HEK293T (cell line): ENCODE measurements at regions not wholly inside any gene's neighbourhood (a gene's known extent, or its start where the extent isn't known, plus 50 kb on each side); places are given as distances from the start of the nearest gene placed in this dataset.

ENCODE experiments used
- ARNT ChIP-seq: fragments of 450-650 bp; IDR thresholded peaks from 2 replicates; pipeline ENCODE4 v1.6.1; 2017; ENCODE audit warnings: mild to moderate bottlenecking
- BHLHE40 ChIP-seq: fragments of 450-650 bp; IDR thresholded peaks from 2 replicates; pipeline ENCODE4 v1.6.1; 2016; ENCODE audit warnings: mild to moderate bottlenecking, moderate library complexity, borderline replicate concordance
- FOXK2 ChIP-seq: fragments of 450-650 bp; IDR thresholded peaks from 2 replicates; pipeline ENCODE4 v1.6.1; 2016; ENCODE audit warnings: mild to moderate bottlenecking
- FOXM1 ChIP-seq: fragments of 450-650 bp; IDR thresholded peaks from 2 replicates; pipeline ENCODE4 v1.6.1; 2017; ENCODE audit warnings: mild to moderate bottlenecking, borderline replicate concordance
- LEF1 ChIP-seq: fragments of 450-650 bp; IDR thresholded peaks from 2 replicates; pipeline ENCODE4 v1.6.1; 2017; ENCODE audit warnings: mild to moderate bottlenecking, borderline replicate concordance
- NFRKB ChIP-seq: fragments of 450-650 bp; IDR thresholded peaks from 2 replicates; pipeline ENCODE4 v1.6.1; 2016; ENCODE audit warnings: mild to moderate bottlenecking, moderate library complexity
- PKNOX1 ChIP-seq: fragments of 450-650 bp; IDR thresholded peaks from 2 replicates; pipeline ENCODE4 v1.6.1; 2016
- SP1 ChIP-seq: fragments of 450-650 bp; IDR thresholded peaks from 2 replicates; pipeline ENCODE4 v1.6.1; 2017
- TARDBP ChIP-seq: fragments of 450-650 bp; IDR thresholded peaks from 2 replicates; pipeline ENCODE4 v1.6.1; 2016
- ZNF384 ChIP-seq: fragments of 450-650 bp; IDR thresholded peaks from 2 replicates; pipeline ENCODE4 v1.6.1; 2016

GRCh38 chr2:185531721-185532120, 206.9 kb upstream of the FSIP2 start:
- TF ChIP-seq PKNOX1 (no peak), BHLHE40 (no peak), FOXM1 (no peak), NFRKB (no peak), SP1 (no peak), LEF1 (no peak), ZNF384 (no peak), FOXK2 (no peak), TARDBP (no peak), ARNT (no peak)
